Fibroblast of villous mesenchyme (primary cell): ENCODE measurements at regions not wholly inside any gene's neighbourhood (a gene's known extent, or its start where the extent isn't known, plus 50 kb on each side); places are given as distances from the start of the nearest gene placed in this dataset.
"Not testable (repeated sequence)": the region's sequence is repeated elsewhere in the genome, so short reads cannot be mapped to it uniquely, and the experiment has no call there.

Source experiments
- DNase-seq: peaks from one replicate; pipeline ENCODE4 v3.0.0-alpha.2; 2010; ENCODE audit warnings: low read depth
- H3K4me3 ChIP-seq: 2 replicates; pipeline ENCODE4 v1.5.1; 2011; ENCODE audit warnings: low read depth, mild to moderate bottlenecking, low read length
- TF ChIP-seq, protein P1 (sequence below): IDR thresholded peaks from 2 replicates; pipeline ENCODE4 v1.5.1; 2012; ENCODE audit warnings: low read depth, mild to moderate bottlenecking, low read length; ENCODE audit not compliant: insufficient read depth

DNA sequence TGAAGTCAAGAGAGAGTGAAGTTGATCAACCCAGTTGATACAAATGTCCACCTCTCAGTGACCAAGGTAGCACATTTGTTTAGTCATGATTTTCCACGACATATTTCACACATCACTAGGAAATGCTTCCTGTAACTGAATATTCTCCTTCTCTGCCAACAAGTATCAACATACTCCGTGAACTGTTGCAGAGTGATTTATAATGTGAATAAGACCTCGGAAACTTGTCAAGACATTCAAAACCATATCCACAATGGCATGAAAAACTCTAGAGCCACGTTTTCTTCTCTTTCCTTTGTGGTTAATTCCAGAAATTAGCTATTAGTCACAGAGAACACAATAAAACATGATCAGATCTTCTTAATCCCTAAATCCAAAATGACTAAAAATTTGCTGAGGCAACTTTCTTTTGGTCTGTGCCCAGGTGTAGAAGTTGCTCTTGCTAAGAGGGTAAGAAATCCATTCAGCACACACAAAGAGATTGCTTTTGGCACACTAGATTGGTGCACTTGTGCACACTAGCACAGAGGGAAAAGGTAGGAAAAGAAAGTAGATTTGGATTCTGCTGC is 244.3 kb upstream of the NRIP1 start:
- TF ChIP-seq, protein P1, sequence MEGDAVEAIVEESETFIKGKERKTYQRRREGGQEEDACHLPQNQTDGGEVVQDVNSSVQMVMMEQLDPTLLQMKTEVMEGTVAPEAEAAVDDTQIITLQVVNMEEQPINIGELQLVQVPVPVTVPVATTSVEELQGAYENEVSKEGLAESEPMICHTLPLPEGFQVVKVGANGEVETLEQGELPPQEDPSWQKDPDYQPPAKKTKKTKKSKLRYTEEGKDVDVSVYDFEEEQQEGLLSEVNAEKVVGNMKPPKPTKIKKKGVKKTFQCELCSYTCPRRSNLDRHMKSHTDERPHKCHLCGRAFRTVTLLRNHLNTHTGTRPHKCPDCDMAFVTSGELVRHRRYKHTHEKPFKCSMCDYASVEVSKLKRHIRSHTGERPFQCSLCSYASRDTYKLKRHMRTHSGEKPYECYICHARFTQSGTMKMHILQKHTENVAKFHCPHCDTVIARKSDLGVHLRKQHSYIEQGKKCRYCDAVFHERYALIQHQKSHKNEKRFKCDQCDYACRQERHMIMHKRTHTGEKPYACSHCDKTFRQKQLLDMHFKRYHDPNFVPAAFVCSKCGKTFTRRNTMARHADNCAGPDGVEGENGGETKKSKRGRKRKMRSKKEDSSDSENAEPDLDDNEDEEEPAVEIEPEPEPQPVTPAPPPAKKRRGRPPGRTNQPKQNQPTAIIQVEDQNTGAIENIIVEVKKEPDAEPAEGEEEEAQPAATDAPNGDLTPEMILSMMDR, result no peak
- DNase-seq, result no peak
- no peak overlapping the region for H3K4me3 ChIP-seq

DNA sequence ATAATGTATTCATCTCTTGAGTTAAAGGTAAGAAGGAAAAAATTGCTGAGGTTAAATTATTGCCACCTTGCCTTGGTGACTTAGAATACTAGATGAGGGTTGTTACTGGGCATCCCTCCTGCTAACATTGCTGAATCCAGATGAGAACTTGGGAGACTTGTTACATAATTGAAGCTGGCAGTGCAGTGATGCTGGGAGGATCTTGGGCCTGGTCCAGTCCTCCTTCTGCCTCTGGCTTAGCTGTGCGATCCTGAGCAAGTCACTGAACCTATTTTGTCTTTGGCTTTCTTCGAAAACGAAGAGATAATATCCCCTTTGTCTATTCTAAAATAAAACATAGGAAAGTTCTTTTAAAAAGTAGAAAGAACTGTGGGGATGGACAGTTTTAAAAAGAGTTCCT is 244.9 kb upstream of the NRIP1 start:
- TF ChIP-seq, protein P1, result no peak
- no peak overlapping the region for H3K4me3 ChIP-seq
- DNase-seq, result no peak

DNA sequence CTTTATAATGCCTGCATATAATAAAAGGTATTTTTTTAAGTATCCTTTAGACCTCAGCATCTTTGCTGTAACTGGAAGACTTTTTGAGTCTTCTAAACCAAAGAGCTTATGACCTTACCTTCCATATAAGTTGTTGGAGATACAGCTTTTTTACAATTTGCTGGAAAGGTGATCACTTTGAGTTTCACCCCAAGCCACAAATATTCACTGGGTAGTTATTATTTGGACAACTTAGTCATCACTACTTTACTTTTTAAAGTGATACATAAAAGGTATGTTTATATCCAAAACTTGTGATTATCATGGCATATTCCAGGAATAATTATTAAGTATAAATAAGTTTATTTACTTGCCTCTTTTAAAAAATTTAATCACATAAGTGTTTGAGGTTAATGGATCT is 246.7 kb upstream of the NRIP1 start:
- DNase-seq, result no peak
- TF ChIP-seq, protein P1, result no peak

DNA sequence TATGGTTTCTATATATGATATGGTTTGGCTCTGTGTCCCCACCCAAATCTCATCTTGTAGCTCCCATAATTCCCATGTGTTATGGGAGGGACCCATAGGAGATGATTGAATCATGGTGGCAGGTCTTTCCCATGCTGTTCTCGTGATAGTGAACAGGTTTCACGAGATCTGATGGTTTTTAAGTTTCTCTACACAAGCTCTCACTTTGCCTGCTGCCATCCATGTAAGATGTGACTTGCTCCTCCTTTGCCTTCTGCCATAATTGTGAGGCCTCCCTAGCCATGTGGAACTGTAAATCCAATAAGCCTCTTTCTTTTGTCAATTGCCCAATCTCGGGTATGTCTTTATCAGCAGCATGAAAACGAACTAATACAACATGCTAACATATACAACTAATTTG is 252.2 kb upstream of the NRIP1 start:
- H3K4me3 ChIP-seq, DNase-seq: not testable (repeated sequence)

More for the DNA sequence above, 246.7 kb upstream of the NRIP1 start:
- no peak overlapping the region for H3K4me3 ChIP-seq

DNA sequence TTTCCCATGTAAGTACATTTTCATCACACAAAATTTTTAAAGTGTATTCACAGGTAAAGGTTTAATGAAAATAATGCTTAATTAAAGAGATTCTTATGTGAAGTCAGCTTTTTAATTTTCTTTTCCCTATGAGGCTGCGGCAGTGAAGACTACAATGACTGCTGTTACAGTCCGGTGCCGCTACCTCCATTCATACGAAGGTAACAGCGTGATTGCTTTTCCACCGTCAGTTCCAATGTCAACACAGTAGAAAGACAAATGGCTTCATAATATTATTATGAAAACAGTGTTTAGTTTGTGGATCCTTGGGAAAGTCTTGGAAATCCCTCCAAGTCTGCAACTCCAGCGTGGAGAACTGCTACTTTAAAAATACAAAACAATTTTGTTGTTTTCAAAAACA is 254.9 kb upstream of the NRIP1 start:
- no peak for DNase-seq
- TF ChIP-seq, protein P1, result no peak
- H3K4me3 ChIP-seq, result no peak overlapping the region

DNA sequence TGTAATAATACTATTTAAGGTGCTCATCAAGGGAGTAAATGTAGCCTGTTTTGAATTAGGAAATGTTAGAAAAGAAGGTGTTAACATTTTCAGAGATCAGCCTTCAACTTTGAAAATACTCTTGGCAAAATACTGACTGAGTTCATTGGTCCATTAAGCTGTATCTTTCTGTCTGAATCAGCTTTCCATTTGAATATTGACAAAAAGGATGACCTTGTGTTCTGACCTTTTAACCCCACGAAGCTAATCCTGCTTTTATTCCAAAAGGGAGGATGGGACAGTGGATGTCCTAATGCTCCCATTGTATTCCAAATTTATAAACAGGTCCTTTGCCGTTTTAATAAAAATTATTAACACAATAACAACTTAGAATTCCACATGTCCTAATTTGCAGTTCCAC is 259.7 kb upstream of the NRIP1 start:
- H3K4me3 ChIP-seq, result no peak overlapping the region
- TF ChIP-seq, protein P1, result no peak
- no peak for DNase-seq

DNA sequence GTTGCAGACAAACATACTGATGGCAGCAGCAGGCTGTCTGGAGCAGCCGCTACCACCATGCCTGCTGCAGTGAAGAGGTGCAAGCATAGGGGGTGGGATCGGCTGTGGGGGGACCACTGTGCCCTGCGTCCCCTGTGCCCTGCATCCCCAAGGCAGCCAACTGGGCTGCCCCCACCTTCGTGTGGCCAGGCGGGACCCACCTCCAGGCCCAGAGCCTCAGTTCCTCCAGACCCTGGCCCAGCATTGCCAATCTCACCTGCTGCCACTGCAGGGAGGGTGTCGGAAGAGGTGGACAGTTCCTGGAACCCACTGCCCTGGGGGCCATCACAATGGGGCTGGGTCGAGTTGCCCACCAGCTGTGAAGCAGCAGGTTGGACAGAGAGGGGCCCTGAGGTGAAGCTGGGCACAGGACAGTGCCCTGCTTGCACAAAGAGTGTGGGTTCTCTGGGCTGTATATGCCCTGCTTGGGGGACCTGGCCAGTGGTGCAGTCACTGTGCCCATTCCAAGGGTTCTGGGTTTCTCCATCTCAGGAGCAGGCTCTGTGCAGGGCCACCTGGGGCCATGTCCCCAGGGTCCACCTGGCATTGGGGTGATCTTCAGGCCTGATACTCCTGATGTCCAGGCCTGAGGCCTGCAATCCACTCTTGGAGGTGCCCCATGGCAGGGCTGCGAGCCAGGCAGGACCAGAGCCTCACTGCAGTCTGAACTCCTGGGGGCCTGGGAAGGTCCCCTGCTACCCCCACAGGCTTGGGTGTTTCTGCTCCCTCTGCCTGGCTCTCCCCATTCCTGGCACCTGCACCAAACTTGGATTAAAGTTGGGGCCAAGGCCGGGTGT is 261.4 kb upstream of the NRIP1 start:
- no peak for DNase-seq
- TF ChIP-seq, protein P1, result no peak
- H3K4me3 ChIP-seq, result no peak overlapping the region
